Superior temporal gyrus (tissue), 1 donor: ENCODE measurements at regions not wholly inside any gene's neighbourhood (a gene's known extent, or its start where the extent isn't known, plus 50 kb on each side); places are given as distances from the start of the nearest gene placed in this dataset.

ENCODE experiments used
- DNase-seq: peaks from one replicate; pipeline ENCODE4 v3.0.0-alpha.2; 2016; ENCODE audit errors: extremely low spot score

DNA sequence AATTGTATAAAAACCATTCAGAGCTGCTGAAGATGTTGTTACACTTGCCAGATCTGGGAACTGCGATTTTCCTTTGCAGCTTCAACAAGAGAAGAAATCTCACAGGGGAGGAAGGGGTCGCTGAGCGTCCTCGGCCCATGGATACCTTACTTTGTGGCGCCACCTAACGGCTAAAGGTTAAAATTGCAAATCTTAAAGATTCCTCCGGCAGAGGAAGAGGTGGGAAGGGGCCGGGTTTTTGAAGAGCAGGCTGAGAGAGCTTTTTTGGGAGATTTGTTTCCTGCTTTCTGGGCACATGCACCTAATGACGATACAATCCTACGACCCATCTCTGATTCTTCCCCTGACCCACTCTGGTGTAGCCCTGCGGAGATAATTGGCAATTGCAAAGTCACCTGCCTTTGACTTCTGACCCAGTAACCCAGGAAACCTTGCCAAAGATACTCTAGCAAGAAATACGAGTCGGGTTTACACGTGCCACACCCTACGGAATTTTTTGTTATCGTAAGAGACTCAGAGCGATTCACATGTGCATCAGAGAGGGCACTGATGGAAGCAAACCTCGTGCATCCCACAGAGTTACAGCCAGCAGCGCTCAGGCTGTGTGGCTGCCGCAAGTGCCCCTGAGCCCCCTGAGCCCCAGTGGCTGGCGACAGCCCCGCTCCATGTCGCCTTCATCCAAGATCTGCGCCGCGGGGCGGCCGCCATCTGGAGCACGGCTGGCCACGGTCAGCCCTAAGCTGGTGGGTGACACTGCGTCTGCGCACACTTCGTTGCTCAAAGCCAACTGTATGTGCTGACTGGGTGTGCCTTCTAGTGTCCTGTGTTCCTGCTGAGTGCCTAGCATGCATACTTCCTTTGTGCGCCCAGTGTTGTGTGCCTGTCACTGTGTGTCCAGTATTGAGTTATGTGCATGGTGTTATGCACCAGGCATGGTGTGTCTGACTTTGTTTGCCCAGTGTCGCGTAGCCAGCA is 55.2 kb upstream of the CHRNA7 start:
- peak; percentile 89 for DNase-seq

DNA sequence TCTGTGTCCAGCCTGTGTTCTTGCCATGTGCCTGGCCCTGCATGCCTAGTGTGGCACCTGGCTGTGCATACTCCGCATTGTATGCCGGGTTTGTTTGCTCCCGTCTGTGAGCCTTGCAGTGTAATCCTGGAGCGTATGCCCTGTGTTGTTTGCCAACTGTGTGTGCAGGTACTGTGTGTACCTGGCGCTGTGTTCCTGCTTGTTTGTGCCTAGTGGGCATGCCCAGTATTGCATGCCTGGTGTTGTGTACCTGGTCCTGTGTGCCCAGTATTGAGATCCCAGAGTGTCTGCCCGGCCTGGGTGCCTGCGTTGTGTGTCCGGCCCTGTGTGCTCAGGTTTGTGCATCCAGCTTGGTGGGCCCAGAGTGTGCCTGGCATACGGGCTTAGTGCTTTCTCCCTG is 54.5 kb upstream of the CHRNA7 start:
- DNase-seq: no peak

DNA sequence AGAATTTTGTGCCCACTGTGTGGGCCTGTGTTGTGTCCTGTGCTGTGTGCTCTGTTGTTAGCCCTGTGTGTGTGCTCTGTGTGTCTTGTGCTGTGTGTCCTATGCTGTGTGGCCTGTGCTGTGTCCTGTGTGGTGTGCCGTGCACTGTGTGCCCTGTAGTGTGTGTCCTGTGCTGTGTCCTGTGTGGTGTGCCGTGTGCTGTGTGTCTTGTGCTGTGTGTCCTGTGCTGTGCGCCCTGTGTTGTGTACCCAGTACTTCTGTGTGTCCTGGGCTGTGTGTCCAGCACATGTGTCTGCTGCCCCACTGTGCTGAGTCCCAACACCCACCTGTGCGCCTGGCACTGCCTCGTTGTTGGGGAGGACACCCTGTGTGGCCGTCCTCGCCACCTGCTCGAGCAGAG is 53.2 kb upstream of the CHRNA7 start:
- no peak for DNase-seq

DNA sequence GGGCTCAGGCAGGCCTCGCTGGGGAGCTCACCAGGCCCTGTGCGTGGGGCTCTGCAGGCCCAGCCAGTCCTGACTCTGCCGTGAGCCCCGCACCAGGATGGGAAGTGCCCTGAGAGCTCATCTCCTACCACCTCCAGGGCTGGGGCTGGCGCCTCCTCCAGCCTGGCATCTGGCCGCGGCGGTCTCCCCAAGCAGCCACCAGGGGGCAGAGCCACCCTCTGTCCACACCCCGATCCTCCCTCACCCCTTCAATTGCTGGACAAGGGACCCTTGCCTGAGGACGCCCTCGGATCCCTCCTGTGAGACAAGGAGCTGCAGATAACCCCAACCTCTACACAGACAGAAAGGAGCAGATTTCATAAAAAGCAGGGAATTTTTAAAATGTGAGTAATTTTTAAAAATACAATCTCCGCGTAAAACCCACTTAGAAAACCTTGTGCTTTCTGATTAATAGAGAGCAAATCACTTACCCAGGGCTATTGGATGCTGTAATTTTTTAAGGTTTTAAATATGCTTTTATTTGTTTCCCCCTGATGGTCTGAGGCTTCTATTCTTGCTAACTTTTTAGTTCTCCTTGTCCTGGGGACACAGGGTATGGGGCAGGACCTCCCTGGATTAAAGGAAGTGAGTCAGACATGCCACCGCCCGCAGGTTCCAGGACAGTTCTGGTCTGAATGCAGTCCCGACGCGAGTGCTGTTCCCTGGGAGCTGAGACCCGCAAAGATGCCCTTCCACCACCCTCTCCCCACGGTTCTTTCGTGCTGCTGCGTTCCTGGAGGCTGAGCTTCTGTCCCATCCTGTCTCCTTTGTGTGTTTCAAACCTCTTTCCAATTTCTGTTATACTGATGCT is 52.3 kb upstream of the CHRNA7 start:
- peak; percentile 75 for DNase-seq
